ENCODE measurements at regions not wholly inside any gene's neighbourhood (a gene's known extent, or its start where the extent isn't known, plus 50 kb on each side); places are given as distances from the start of the nearest gene placed in this dataset.

DNA sequence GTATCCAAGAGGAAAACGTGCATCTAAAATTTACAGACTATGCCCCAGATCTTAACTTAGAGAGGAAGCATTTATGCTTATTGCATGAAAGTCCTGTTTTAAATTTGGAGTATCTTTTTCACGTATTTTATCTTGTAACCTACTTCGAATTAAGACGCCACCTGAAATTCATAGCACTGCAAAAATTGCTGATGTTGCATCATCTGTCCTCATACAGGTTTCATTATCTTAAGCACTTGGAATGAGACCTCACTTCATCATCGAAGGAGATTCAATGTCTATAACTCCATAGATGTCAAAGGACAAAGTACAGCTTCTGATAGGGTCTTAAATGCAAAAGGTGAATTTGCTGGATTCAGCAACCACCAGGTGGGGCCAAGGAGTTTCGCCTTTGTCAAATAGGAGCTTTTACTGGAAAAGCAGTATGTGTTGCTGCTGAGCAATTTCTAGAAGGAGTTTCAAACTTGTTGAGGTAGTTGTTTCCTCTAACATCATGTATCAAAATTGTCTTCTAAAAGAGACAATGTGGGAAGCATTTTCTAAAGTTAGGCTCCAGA lies 106.4 kb upstream of the CCDC85A start:
- TF ChIP-seq EZH2 (IDR thresholded peaks at IDR 0.05) = no peak
- TF ChIP-seq, protein P1, sequence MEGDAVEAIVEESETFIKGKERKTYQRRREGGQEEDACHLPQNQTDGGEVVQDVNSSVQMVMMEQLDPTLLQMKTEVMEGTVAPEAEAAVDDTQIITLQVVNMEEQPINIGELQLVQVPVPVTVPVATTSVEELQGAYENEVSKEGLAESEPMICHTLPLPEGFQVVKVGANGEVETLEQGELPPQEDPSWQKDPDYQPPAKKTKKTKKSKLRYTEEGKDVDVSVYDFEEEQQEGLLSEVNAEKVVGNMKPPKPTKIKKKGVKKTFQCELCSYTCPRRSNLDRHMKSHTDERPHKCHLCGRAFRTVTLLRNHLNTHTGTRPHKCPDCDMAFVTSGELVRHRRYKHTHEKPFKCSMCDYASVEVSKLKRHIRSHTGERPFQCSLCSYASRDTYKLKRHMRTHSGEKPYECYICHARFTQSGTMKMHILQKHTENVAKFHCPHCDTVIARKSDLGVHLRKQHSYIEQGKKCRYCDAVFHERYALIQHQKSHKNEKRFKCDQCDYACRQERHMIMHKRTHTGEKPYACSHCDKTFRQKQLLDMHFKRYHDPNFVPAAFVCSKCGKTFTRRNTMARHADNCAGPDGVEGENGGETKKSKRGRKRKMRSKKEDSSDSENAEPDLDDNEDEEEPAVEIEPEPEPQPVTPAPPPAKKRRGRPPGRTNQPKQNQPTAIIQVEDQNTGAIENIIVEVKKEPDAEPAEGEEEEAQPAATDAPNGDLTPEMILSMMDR (IDR thresholded peaks at IDR 0.05) = peak; percentile 70
- Histone ChIP-seq H3K79me2 (ENCODE audit: low read depth) (no peaks in the 10 kb centered on the region), H3F3A (ENCODE audit: low read depth) (no peaks in the 10 kb centered on the region), H2AFZ (replicated peaks) (no peak overlapping the region), H3K36me3 (no peaks in the 10 kb centered on the region), H3K4me2 (no peak overlapping the region), H3K4me3 (no peak overlapping the region), H3K9me3 (ENCODE audit: low read depth) (no peaks in the 10 kb centered on the region), H3K4me1 (no peaks in the 10 kb centered on the region), H3K27ac (no peak overlapping the region), H3K9ac (no peak overlapping the region), H3K27me3 (peaks cover 7% of the 10 kb centered on the region), H4K20me1 (ENCODE audit: low read depth) (no peaks in the 10 kb centered on the region)
- Mint-ChIP-seq H3K27me3 (ENCODE audit: insufficient read depth, low read depth) (peaks cover 8% of the 10 kb centered on the region), H3K36me3 (no peaks in the 10 kb centered on the region), H3K4me1 (no peaks in the 10 kb centered on the region), H3K27ac (no peak overlapping the region), H3K9me3 (peaks cover 2% of the 10 kb centered on the region), H3K4me3 (no peak overlapping the region)
- DNase-seq (ENCODE audit: low spot score) = peak; percentile 56

DNA sequence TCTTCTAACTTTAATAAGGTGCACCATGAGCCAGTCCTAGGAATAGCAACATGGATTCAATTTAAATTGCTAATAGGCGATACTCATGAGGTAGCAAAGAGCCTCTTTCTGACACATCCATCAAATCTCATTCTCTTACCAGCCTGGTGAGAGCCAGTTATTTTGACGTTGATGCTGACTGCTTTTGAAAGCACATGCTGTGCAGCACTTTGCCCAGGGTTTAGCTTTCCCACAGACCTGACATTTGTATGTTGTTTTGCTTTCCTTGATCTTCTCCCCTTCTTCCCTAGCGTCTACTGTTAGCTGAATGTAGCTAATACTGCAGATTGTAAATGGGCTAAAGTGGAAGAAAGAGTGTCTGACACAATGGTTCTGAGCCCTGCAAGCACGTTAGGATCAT lies 101.1 kb upstream of the CCDC85A start:
- Mint-ChIP-seq H3K36me3 (no peaks in the 10 kb centered on the region), H3K27ac (no peak overlapping the region), H3K9me3 (peaks cover 2% of the 10 kb centered on the region), H3K4me1 (peaks cover 3% of the 10 kb centered on the region), H3K4me3 (no peak overlapping the region), H3K27me3 (ENCODE audit: insufficient read depth, low read depth) (peaks cover 10% of the 10 kb centered on the region)
- H3K9me3 ChIP-seq (ENCODE audit: low read depth) = no peaks in the 10 kb centered on the region
- no peaks in the 10 kb centered on the region for H3K79me2 ChIP-seq (ENCODE audit: low read depth)
- H3K27ac ChIP-seq = no peak overlapping the region
- no peak overlapping the region for H3K9ac ChIP-seq
- no peaks in the 10 kb centered on the region for H3F3A ChIP-seq (ENCODE audit: low read depth)
- no peaks in the 10 kb centered on the region for H4K20me1 ChIP-seq (ENCODE audit: low read depth)
- TF ChIP-seq, protein P1 (IDR thresholded peaks at IDR 0.05) = no peak
- no peak for TF ChIP-seq EZH2phosphoT487 (IDR thresholded peaks at IDR 0.05)
- no peak for TF ChIP-seq EZH2 (IDR thresholded peaks at IDR 0.05)
- no peaks in the 10 kb centered on the region for H3K27me3 ChIP-seq
- no peaks in the 10 kb centered on the region for H3K36me3 ChIP-seq
- peak overlapping the region; percentile 47 for H2AFZ ChIP-seq (replicated peaks)
- no peaks in the 10 kb centered on the region for H3K4me1 ChIP-seq
- no peak for DNase-seq (ENCODE audit: low spot score)
- H3K4me3 ChIP-seq = no peak overlapping the region
- H3K4me2 ChIP-seq = no peak overlapping the region

DNA sequence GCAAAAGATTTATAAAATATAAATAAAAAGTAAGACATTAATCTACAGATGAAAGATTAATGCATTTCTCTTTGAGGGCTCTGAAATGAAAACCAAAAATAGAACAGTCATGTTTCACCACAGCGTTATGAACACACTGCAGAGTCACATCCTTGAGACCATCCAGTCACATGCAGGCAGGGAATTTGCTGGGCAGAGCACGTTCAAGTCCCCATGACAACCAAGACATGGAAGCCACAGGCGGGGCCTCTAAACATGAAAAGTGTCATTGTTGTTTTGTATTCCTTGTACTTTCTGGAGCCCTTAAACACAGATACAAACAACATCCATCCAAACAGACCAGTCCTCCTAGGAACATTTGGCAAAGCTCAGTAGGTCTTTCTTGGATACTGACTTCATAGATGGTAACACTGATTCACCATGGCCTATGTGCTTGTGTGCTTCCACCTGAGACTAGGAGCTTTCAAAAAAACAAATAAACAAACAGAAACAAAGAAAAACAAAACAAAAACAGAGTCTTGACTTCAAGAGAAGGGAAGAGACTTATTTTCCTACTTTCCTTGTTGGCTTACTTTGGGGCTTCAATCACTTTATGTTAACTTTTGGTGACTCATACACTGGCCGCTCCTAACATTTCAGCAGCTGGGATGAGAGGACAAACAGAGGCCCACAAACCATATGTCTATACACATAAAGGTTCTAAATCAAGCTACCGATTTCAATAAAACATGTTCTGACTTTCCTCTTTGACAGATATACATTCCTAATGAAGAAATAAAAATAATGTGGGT lies 99.5 kb upstream of the CCDC85A start:
- Mint-ChIP-seq H3K27ac (no peak overlapping the region), H3K4me1 (peaks cover 3% of the 10 kb centered on the region), H3K36me3 (no peaks in the 10 kb centered on the region), H3K9me3 (peaks cover 2% of the 10 kb centered on the region), H3K27me3 (ENCODE audit: insufficient read depth, low read depth) (peaks cover 13% of the 10 kb centered on the region), H3K4me3 (no peak overlapping the region)
- Histone ChIP-seq H3K27me3 (no peaks in the 10 kb centered on the region), H3K9ac (no peak overlapping the region), H3K27ac (no peak overlapping the region), H3K9me3 (ENCODE audit: low read depth) (no peaks in the 10 kb centered on the region), H3F3A (ENCODE audit: low read depth) (no peaks in the 10 kb centered on the region), H3K4me2 (no peak overlapping the region), H3K4me3 (no peak overlapping the region), H4K20me1 (ENCODE audit: low read depth) (no peaks in the 10 kb centered on the region), H2AFZ (replicated peaks) (no peak overlapping the region), H3K79me2 (ENCODE audit: low read depth) (no peaks in the 10 kb centered on the region), H3K4me1 (no peaks in the 10 kb centered on the region), H3K36me3 (no peaks in the 10 kb centered on the region)
- TF ChIP-seq, protein P1 (IDR thresholded peaks at IDR 0.05) = no peak
- TF ChIP-seq EZH2phosphoT487 (IDR thresholded peaks at IDR 0.05) (no peak), EZH2 (IDR thresholded peaks at IDR 0.05) (no peak)
- no peak for DNase-seq (ENCODE audit: low spot score)
